Thyroid gland (tissue), 4 donors: ENCODE measurements at regions not wholly inside any gene's neighbourhood (a gene's known extent, or its start where the extent isn't known, plus 50 kb on each side); places are given as distances from the start of the nearest gene placed in this dataset.

Source experiments
- POLR2A ChIP-seq, 2 donors: fragments of 450-650 bp; IDR thresholded peaks; one replicate each; pipeline ENCODE4 v1.6.1; 2017; ENCODE audit warnings: antibody characterized with exemption in 2 of 2, mild to moderate bottlenecking in 2 of 2, moderate library complexity in 1 of 2
- TF ChIP-seq, protein P1 (sequence below), 6 experiments: fragments of 200-600 bp in 3 of 6; fragments of 450-650 bp in 3 of 6; sonication (generic) in 3 of 6; IDR thresholded peaks; one replicate each; pipeline ENCODE4 v1.5.1; 2016 to 2019; ENCODE audit warnings: antibody characterized with exemption in 6 of 6, mild to moderate bottlenecking in 2 of 6, inconsistent platforms in 1 of 6, moderate library complexity in 1 of 6

DNA sequence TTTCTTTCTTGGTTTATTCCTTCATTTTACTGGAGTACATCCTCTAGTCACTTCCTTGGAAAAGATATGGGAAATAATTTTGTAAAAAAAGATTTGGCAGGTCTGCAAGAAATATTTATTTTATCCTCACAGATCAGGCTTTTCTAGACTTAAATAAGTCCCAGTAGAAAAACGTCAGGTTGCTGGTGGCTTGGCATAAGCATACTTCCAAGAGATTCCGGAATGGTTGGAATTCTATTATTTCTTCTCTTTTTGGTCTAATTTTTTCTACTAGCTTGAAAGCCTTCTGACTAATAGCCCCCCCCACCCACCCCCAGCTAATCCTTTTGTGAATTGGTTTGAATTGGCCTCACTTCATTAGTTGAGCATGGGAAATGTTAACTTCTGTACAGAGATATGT is 147.6 kb downstream of the ZIC5 start:
- TF ChIP-seq, protein P1, sequence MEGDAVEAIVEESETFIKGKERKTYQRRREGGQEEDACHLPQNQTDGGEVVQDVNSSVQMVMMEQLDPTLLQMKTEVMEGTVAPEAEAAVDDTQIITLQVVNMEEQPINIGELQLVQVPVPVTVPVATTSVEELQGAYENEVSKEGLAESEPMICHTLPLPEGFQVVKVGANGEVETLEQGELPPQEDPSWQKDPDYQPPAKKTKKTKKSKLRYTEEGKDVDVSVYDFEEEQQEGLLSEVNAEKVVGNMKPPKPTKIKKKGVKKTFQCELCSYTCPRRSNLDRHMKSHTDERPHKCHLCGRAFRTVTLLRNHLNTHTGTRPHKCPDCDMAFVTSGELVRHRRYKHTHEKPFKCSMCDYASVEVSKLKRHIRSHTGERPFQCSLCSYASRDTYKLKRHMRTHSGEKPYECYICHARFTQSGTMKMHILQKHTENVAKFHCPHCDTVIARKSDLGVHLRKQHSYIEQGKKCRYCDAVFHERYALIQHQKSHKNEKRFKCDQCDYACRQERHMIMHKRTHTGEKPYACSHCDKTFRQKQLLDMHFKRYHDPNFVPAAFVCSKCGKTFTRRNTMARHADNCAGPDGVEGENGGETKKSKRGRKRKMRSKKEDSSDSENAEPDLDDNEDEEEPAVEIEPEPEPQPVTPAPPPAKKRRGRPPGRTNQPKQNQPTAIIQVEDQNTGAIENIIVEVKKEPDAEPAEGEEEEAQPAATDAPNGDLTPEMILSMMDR (IDR thresholded peaks at IDR 0.05): no peak
- no peak for TF ChIP-seq POLR2A (IDR thresholded peaks at IDR 0.05)
